ENCODE measurements at regions not wholly inside any gene's neighbourhood (a gene's known extent, or its start where the extent isn't known, plus 50 kb on each side); places are given as distances from the start of the nearest gene placed in this dataset.

DNA sequence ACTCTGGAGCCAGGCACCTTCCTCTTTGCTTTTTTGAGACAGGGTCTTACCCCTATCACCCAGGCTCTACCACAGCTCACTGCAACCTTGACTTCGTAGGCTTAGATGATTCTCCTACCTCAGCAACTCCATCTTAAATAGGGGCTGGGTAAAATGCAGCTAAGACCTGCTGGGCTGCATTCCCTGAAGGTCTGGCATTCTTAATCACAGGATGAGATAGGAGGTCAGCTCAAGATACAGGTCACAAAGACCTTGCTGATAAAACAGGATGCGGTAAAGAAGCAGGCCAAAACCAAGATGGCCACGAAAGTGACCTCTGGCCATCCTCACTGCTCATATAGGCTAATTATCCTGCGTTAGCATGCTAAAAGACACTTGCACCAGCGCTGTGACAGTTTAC lies 770.8 kb upstream of the PRKX start:
- Histone ChIP-seq H3K9me1 (replicated peaks; ENCODE audit: control insufficient read depth, extremely low read depth, insufficient read depth, low read length) (no peaks in the 10 kb centered on the region), H2AFZ (ENCODE audit: low read depth, low read length) (no peak overlapping the region), H3K4me3 (replicated peaks in 1 of 3; ENCODE audit: insufficient read depth in 1 of 3, low read depth in 1 of 3, low read length in 3 of 3) (no peak overlapping the region), H3K4me1 (ENCODE audit: control insufficient read depth, extremely low read depth, insufficient read depth, low read length) (no peaks in the 10 kb centered on the region), H4K20me1 (replicated peaks; ENCODE audit: control insufficient read depth, extremely low read depth, insufficient read depth, low read length) (no peaks in the 10 kb centered on the region), H3K9me3 (replicated peaks; ENCODE audit: control insufficient read depth, insufficient read depth, low read length) (no peaks in the 10 kb centered on the region), H3K4me2 (ENCODE audit: insufficient read depth, low read length) (no peak overlapping the region), H3K27ac (ENCODE audit: insufficient read depth, low read depth, low read length) (no peak overlapping the region), H3K9ac (replicated peaks; ENCODE audit: extremely low read depth, insufficient read depth, low read length) (no peak overlapping the region), H3K79me2 (ENCODE audit: control insufficient read depth, insufficient read depth, low read length) (no peaks in the 10 kb centered on the region), H3K36me3 (ENCODE audit: control insufficient read depth in 2 of 2, extremely low read depth in 1 of 2, insufficient read depth in 2 of 2, low read length in 2 of 2) (no peaks in the 10 kb centered on the region), H3K27me3 (ENCODE audit: control insufficient read depth in 2 of 2, insufficient read depth in 2 of 2, low read length in 2 of 2) (no peaks in the 10 kb centered on the region)
- TF ChIP-seq MYC (IDR thresholded peaks at IDR 0.05; ENCODE audit: low read depth, low read length) (no peak), GATA2 (IDR thresholded peaks at IDR 0.05; ENCODE audit: insufficient read depth, insufficient read length, low read depth, low read length) (no peak), FOS (IDR thresholded peaks at IDR 0.05; ENCODE audit: borderline replicate concordance, insufficient read depth, low read length) (no peak), POLR2A (IDR thresholded peaks at IDR 0.05; ENCODE audit: low read depth, low read length) (no peak), POLR2AphosphoS5 (IDR thresholded peaks at IDR 0.05; ENCODE audit: insufficient read depth, low read depth, low read length) (no peak), EZH2 (IDR thresholded peaks at IDR 0.05; ENCODE audit: borderline replicate concordance, low read depth, low read length, severe bottlenecking) (no peak), JUN (IDR thresholded peaks at IDR 0.05; ENCODE audit: borderline replicate concordance, insufficient read depth, insufficient read length, low read depth) (no peak)
- TF ChIP-seq, protein P1, sequence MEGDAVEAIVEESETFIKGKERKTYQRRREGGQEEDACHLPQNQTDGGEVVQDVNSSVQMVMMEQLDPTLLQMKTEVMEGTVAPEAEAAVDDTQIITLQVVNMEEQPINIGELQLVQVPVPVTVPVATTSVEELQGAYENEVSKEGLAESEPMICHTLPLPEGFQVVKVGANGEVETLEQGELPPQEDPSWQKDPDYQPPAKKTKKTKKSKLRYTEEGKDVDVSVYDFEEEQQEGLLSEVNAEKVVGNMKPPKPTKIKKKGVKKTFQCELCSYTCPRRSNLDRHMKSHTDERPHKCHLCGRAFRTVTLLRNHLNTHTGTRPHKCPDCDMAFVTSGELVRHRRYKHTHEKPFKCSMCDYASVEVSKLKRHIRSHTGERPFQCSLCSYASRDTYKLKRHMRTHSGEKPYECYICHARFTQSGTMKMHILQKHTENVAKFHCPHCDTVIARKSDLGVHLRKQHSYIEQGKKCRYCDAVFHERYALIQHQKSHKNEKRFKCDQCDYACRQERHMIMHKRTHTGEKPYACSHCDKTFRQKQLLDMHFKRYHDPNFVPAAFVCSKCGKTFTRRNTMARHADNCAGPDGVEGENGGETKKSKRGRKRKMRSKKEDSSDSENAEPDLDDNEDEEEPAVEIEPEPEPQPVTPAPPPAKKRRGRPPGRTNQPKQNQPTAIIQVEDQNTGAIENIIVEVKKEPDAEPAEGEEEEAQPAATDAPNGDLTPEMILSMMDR (IDR thresholded peaks at IDR 0.05; ENCODE audit: extremely low read depth in 1 of 2, insufficient read depth in 1 of 2, low read depth in 1 of 2, low read length in 2 of 2) = no peak
- TF ChIP-seq, protein P2, sequence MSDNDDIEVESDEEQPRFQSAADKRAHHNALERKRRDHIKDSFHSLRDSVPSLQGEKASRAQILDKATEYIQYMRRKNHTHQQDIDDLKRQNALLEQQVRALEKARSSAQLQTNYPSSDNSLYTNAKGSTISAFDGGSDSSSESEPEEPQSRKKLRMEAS (IDR thresholded peaks at IDR 0.05; ENCODE audit: insufficient read depth, insufficient read length) = no peak
- intact Hi-C loops (cut with micrococcal nuclease) (no loop called here), dilution Hi-C loops (cut with MboI; ENCODE audit: extremely low pct_ligation_motif_present, low sequenced_read_pairs) (no loop called here)
- ChIA-PET POLR2A (no interaction called here), CTCF (no interaction called here)
- no peak for FAIRE-seq
- no TSS peak for BruUV-seq (replicated peaks)
- DNase-seq (ENCODE audit: low read depth, low spot score) = no peak
